GM18505 (cell line): ENCODE measurements at regions not wholly inside any gene's neighbourhood (a gene's known extent, or its start where the extent isn't known, plus 50 kb on each side); places are given as distances from the start of the nearest gene placed in this dataset.

Source experiments
- ATAC-seq: cut with Tn5 transposase; IDR thresholded peaks from one replicate; pipeline ENCODE4 v1.9.1; 2021; ENCODE audit not compliant: unreplicated experiment
- POLR2A ChIP-seq: IDR thresholded peaks from 4 replicates; pipeline ENCODE4 v1.6.1; 2011; ENCODE audit warnings: borderline replicate concordance; ENCODE audit not compliant: insufficient read depth, insufficient read length; ENCODE audit errors: extremely low read depth

DNA sequence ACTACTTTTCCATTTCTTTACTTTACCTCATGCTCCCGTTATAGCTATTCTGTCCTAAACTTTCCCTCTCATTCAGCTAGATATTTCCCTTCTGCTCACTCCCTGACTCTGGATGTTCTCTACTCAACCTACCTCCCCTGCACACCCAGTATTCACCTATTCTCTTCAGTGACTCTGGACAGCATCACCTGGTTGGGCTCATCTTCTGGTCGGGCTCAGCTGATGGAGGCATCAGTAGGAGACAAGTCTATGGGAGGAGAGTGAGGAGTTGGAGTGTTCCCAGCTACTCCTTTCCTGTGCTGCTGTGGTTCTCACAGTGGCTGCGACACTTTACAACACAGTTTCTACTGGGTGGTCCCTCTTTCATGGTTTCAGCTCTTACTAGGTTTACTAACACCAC, 493.9 kb downstream of the DMAC1 start:
- ATAC-seq = no peak
- TF ChIP-seq POLR2A = no peak

DNA sequence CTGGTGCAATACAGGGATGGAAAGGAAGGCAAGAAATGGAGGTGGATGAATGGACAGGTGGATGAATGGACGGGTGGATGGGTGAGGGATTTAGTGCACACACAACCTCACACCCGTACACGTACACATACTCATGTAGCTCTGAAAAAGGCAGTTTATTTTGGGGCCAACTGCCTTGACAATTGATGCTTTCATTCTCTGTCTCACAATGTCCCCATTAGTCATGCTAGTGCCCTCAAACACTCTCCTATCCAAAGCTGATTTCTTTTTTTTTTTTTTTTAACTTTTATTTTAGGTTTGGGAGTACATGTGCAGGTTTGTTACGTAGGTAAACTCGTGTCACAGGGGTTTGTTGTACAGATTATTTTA, 495.0 kb downstream of the DMAC1 start:
- TF ChIP-seq POLR2A = no peak
- ATAC-seq = no peak

DNA sequence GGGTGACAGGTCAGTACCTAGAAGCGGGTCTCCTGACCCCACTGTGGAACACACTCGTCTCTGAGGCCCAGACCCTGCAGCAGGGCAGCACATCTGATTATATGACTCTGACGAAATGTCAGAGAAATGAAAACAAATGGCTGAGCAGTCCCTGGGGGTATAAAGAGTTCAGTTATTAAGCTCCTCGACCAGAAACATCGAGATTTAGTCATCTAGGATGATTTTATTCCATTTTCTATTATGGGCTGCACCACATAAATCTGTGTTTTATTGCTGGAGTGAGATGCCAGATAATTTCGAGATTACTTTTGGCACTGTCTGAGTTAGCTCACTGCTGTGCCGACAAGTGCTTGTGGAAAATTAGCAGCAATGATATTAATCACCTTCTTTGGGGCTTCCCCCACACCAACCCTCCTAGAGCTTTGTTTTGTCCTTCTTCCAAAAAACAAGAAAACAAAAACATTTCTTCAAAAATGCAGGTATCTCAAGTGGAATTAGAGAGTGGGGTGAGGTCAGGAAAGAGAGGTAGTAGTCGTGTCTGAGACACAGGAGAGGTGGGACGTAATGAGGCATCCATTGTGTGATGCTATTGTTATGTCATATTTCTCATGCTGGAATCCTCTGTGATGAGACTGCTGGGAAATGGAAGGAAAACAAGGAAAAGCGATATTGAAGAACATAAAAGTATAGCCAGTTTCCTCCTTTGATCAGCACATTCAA, 495.5 kb downstream of the DMAC1 start:
- no peak for ATAC-seq
- TF ChIP-seq POLR2A = no peak

DNA sequence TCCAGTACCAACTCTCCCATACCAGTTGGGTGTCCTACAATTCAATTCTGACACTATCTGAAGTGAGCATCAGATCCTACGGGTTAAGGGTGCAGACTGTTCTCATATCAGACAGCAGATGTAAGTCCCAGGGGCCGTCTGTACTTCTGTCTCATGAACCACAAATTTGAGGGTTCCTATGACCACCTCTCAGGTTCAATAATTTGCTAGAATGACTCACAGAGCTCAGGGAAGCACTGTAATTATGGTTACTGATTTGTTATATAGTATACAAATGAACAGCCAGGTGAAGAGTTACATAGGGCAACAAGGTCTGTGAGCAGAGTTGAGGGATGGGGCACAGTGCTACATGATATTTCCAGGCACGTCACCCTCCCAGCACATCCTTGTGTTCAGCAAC, 499.1 kb downstream of the DMAC1 start:
- TF ChIP-seq POLR2A = no peak
- peak; percentile 27 for ATAC-seq

DNA sequence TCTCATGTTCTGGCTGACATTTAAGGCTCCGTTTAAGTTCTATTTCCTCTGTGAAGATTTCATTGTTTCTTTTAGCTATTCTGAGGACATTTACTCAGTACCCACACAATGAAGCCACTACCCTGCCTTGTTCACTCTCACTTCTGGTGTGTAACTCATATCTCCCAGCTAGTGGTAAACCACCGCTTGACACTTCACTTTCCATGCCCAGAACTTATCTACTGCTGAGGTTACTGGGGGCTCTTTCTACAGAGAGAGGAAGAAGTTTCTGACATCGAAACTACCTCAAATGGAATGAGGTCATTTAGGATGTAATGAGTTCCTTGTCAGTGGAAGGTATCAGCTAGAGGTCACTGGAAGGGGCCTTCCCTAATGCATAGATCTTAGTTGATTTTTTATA, 501.5 kb downstream of the DMAC1 start:
- no peak for TF ChIP-seq POLR2A
- ATAC-seq = peak; percentile 99

DNA sequence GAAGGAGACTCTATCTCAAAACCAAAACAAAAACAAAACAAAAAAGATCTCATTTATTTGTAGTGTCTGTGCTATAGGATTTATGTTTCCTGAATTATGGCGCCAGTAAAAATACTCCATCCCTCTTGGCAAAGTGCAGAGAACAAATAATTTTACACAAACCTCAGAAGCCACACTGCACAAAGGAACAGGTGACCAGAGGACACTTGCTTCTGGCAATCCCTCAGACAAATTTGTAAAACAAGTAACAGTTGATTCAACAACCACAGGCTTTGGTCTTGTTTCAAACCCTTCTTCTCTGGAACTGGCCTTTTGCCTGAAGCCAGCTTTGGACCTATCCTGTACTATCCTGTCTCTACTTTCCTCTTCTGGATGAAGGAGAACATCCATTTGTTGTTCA, 502.1 kb downstream of the DMAC1 start:
- ATAC-seq = no peak
- TF ChIP-seq POLR2A = no peak

DNA sequence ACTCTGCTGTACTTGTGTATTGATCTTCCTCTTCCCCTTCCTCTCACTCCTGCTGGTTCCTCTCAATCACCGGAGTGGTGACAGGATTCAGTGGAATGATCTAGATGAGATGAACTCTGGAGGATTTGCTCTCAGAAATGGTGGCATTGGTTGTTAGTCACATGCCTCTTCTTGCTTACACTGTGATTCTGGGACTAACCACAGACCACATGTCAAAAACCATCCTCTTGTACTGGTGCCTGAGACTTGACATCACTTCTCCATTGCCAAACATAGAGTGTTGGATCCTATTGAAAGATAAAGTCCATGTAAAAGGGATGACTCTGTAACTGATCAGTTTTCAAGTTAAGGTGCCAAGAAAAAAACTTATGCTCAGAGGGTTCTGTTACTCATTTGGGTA, 506.5 kb downstream of the DMAC1 start:
- no peak for ATAC-seq
- TF ChIP-seq POLR2A = no peak

DNA sequence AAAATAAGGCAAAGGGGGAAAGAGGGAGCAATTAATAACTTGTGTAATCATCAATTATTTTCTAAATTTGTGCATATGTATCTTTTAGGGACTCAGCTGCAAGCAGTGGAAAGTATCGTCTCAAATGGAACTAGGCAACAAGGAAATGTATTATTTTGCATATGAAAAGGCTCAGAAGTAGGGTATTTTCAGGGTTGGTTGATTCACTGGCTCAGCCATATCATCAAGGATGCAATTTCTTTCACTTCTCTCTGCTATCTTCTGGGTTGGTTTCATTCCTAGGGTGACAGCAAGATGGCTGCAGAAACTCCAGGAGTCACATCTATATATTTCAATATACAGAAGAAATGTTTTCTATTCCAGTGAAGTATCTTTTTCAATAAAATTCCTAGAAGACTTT, 509.8 kb downstream of the DMAC1 start:
- no peak for TF ChIP-seq POLR2A
- ATAC-seq = peak; percentile 80

DNA sequence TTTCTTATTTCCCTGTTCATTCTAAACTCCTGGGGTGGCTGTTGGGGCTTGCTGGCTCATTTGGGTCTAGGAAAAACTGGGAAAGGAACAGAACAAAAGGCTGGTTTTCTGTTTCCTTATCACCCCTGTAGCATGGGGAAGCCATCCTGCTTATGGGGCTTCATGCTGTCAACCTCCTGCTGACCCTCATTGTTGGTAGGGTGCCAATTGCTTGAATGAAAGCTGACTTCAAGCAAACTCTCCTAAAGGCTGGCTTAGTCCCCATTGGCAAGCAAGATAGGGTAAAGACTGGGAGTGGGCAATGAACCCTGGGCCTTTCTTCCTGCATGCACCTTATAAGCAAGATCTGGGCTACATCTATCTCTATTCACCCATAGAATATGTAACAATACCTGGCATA, 511.6 kb downstream of the DMAC1 start:
- TF ChIP-seq POLR2A = no peak
- no peak for ATAC-seq

DNA sequence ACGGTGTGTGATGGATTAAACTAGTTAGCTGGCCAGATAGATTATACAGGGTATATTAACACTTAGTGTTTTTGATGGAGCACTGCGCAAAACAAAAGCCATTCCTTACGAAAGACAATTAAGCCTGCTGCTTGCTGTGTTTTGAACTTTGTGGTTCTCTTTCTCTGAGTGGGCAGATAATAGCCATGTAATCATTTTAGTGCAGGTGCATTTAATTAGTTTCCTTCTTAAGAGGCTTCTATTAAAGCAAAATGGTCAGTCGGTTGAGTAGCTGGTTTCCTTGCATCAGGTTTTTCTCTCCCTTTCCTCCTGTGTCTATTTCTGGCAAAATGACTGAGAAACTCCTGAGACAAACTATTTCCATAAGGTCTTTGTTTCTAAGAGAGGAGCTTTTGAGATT, 512.5 kb downstream of the DMAC1 start:
- no peak for ATAC-seq
- no peak for TF ChIP-seq POLR2A

DNA sequence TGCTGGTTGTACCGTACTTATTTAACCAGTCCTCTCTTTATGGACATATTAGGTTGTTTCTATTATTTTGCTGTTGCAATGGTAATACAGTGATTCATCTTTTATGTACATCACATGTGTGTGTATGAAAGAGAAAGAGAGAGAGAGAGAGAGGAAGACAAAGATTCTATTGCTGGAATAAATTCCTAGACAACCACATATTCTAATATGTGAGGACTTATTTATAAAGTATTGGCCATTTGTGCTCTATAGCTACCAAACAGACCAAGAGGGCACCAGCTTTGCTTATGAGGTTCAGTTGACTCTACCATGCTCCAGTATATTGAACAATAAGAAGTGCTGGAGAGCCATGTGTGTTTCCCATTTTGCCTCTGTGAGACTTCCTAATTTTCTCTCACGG, 513.5 kb downstream of the DMAC1 start:
- no peak for TF ChIP-seq POLR2A
- no peak for ATAC-seq

DNA sequence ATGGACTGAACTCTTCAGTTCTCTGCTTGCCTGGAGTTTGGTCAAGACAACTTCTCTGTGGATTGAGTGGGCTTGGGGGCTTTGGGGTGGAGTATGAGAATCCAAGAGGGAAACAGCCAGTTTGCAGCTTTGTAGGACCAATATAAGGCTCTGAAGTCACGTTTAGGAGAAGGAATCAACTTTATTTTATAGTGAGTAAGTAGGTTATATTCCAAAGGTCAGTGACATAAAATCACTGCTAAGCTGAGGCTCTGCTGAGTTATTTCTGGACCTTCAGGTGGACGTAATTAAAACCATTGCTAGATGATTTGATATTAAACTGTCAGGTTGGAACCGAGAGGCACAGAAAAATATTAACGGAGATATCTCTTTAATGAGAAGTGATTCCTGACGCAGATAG, 514.4 kb downstream of the DMAC1 start:
- no peak for ATAC-seq
- no peak for TF ChIP-seq POLR2A

DNA sequence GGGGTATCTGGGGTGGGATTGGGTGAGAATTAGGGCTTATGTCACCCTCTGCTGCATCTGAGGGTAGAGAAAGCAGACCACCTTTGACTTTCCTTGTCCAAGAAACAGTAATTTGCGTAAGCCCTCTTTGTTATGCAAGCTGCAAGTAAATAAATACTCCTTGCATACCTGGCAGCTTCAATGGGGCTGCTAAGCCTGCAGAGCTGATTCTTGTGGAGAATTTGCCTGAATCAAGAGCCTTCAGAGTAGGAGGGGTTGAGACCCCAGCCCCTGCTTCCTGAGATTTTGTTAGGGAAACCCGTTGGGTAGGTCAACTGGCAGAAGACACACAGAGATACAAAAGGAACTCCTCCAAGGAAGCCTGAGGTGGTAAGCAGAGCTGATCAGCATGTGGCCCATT, 515.1 kb downstream of the DMAC1 start:
- TF ChIP-seq POLR2A = no peak
- no peak for ATAC-seq

DNA sequence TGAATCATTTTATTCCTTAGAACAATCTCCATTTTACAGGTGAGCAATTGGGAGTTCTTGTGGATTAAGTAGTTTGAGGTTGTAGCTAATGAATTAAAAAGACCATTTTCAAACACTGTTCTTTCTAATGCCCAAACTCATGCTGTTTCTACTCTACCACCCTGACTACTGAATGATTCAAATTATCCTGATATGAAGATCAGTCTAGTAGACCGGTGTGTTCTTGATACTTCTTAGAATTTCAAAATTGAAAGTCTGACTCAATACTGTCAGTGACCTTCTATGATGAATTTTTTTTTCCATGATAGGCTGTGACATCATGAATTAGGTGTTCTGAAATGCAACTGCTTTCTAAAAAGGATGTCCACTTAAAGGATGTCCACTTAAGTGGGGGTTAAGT, 515.5 kb downstream of the DMAC1 start:
- TF ChIP-seq POLR2A = no peak
- no peak for ATAC-seq

DNA sequence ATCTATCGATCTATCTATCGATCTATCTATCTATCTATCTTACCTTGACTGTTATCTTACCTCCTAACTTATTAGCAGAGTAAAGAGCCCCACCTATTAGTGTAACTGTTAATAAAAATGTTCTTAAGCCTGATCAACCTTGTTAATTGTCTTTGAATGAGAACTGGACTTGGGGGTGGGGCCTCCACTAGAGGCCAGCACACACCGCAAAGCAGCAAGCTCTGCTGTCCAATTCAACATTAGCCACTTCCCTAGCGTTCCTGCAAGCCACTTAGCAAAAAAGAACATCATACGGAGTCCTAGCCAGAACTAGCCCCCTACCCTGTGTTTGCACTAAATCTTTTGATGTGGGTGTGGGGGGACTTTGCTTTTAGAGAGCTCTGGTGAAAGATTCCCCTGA, 515.8 kb downstream of the KDM4C start:
- ATAC-seq = no peak
- no peak for TF ChIP-seq POLR2A
